ENCODE measurements at regions not wholly inside any gene's neighbourhood (a gene's known extent, or its start where the extent isn't known, plus 50 kb on each side); places are given as distances from the start of the nearest gene placed in this dataset.

DNA sequence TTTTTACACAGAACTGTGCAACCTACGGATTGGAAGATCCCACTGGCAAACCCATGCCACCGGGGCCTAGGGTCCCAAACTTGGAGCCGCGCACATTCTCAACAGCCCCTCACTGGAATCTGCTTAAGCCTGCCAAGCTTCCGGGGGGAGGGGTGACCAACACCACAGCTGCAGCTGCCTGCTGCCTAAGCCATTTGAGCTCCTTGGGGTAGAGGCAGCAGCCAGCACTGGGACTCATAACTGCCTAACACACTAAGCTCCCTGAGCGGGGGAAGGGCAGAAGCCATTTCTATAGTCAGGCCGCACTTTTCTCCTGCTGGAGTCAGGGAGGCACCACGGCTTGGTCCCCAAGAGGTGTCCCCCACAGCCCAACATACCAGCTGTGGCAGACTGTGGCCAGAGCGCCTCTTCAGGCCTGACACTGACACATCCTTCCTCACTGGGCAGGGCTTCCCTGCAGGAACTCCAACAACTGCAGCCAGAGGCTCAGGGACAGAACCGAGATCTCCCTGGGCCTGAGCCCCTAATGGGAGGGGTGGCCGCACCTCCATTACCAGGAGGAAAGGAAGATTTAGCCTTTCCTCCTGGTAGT is 270.3 kb upstream of the ECI2 start:
- Histone ChIP-seq H3K36me3 (ENCODE audit: control insufficient read depth, insufficient read depth, low read length) (no peaks in the 10 kb centered on the region), H3K4me3 (ENCODE audit: low read depth, low read length) (no peak overlapping the region), H3K27me3 (ENCODE audit: control insufficient read depth, insufficient read depth, low read length) (no peaks in the 10 kb centered on the region)
- DNase-seq (ENCODE audit: low read depth) (no peak), FAIRE-seq (no peak)
- TF ChIP-seq, protein P1, sequence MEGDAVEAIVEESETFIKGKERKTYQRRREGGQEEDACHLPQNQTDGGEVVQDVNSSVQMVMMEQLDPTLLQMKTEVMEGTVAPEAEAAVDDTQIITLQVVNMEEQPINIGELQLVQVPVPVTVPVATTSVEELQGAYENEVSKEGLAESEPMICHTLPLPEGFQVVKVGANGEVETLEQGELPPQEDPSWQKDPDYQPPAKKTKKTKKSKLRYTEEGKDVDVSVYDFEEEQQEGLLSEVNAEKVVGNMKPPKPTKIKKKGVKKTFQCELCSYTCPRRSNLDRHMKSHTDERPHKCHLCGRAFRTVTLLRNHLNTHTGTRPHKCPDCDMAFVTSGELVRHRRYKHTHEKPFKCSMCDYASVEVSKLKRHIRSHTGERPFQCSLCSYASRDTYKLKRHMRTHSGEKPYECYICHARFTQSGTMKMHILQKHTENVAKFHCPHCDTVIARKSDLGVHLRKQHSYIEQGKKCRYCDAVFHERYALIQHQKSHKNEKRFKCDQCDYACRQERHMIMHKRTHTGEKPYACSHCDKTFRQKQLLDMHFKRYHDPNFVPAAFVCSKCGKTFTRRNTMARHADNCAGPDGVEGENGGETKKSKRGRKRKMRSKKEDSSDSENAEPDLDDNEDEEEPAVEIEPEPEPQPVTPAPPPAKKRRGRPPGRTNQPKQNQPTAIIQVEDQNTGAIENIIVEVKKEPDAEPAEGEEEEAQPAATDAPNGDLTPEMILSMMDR (IDR thresholded peaks at IDR 0.05; ENCODE audit: insufficient read depth, low read length, severe bottlenecking), result no peak

DNA sequence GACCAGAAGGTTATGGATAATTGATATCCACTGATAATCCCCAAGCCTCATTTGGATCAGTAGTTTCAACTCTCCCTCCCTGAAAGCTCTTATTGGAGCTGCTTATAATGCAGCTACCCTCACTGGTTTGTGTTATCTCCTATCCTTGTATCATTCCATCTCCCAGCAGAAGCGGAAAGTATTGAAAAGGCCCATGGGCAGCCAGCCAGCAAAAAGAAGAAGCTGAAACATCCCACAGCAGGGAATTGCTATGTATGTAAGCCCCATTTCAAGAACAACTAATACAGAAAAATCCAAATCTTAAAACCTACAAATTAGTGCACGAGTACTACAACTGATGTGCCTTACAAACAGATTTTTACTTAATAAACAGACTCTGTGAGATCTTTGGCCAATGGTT is 269.0 kb upstream of the ECI2 start:
- DNase-seq (ENCODE audit: low read depth) (no peak), FAIRE-seq (no peak)
- TF ChIP-seq, protein P1 (IDR thresholded peaks at IDR 0.05; ENCODE audit: insufficient read depth, low read length, severe bottlenecking), result no peak
- H3K27me3 ChIP-seq (ENCODE audit: control insufficient read depth, insufficient read depth, low read length), result no peaks in the 10 kb centered on the region
- H3K4me3 ChIP-seq (ENCODE audit: low read depth, low read length), result no peak overlapping the region
- H3K36me3 ChIP-seq (ENCODE audit: control insufficient read depth, insufficient read depth, low read length), result no peaks in the 10 kb centered on the region

- TF ChIP-seq, protein P1 (IDR thresholded peaks at IDR 0.05; ENCODE audit: insufficient read depth, low read length, severe bottlenecking), result no peak
- DNase-seq (ENCODE audit: low read depth) (no peak), FAIRE-seq (no peak)
- H3K36me3 ChIP-seq (ENCODE audit: control insufficient read depth, insufficient read depth, low read length), result no peaks in the 10 kb centered on the region
- no peaks in the 10 kb centered on the region for H3K27me3 ChIP-seq (ENCODE audit: control insufficient read depth, insufficient read depth, low read length)
- H3K4me3 ChIP-seq (ENCODE audit: low read depth, low read length), result no peak overlapping the region
These were observed 268.5 kb upstream of the ECI2 start for GRCh38 chr6:4403828-4404227.

- no peak overlapping the region for H3K4me3 ChIP-seq (ENCODE audit: low read depth, low read length)
- no peaks in the 10 kb centered on the region for H3K27me3 ChIP-seq (ENCODE audit: control insufficient read depth, insufficient read depth, low read length)
- TF ChIP-seq, protein P1 (IDR thresholded peaks at IDR 0.05; ENCODE audit: insufficient read depth, low read length, severe bottlenecking), result no peak
- no peak for FAIRE-seq
- DNase-seq (ENCODE audit: low read depth), result no peak
- no peaks in the 10 kb centered on the region for H3K36me3 ChIP-seq (ENCODE audit: control insufficient read depth, insufficient read depth, low read length)
These were observed 267.8 kb upstream of the ECI2 start for GRCh38 chr6:4403023-4403752.

DNA sequence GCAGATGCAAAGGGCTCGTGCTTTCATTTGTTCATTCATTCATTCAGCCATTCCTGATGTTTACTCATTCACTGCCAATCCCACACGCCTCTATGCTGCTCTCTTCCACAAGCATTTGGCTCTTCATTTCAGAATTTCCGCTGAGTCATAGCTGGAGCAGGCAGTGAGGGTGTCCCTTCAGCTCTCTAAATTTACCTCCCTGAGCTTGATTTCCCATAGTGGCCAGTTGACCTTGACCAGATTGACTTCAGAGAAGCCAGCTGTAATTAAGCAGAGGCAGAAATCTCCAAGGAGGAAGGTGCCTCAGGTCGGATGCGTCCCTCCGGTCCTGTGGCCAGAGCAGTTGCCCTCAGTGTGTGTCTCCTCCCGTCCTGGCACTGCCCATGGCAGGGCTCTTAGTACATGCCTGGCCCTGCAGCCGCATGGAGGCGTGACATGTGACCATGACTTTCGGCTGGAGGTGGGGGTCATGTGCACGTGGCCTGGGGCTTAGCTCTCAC is 267.2 kb upstream of the ECI2 start:
- peak; percentile 85 for DNase-seq (ENCODE audit: low read depth)
- no peaks in the 10 kb centered on the region for H3K36me3 ChIP-seq (ENCODE audit: control insufficient read depth, insufficient read depth, low read length)
- no peak overlapping the region for H3K4me3 ChIP-seq (ENCODE audit: low read depth, low read length)
- FAIRE-seq, result peak; percentile 58
- no peaks in the 10 kb centered on the region for H3K27me3 ChIP-seq (ENCODE audit: control insufficient read depth, insufficient read depth, low read length)
- TF ChIP-seq, protein P1 (IDR thresholded peaks at IDR 0.05; ENCODE audit: insufficient read depth, low read length, severe bottlenecking), result no peak

Measured in bronchial epithelial cell (primary cell).